Islet of Langerhans (tissue), 1 donor: ENCODE measurements at regions not wholly inside any gene's neighbourhood (a gene's known extent, or its start where the extent isn't known, plus 50 kb on each side); places are given as distances from the start of the nearest gene placed in this dataset.

Experiments
- FAIRE-seq: peaks from one replicate; lab custom pipeline; 2011; peaks lifted over from hg19 to GRCh38; lab: Jason Lieb, UNC

- FAIRE-seq: no peak
Observed at GRCh38 chr4:147361726-147362125, 119.2 kb upstream of the EDNRA start.

- FAIRE-seq: no peak
Observed at GRCh38 chr4:147362938-147363337, 118.0 kb upstream of the EDNRA start.

- no peak for FAIRE-seq
Observed at GRCh38 chr4:147363514-147363913, 117.4 kb upstream of the EDNRA start.

GRCh38 chr4:147365396-147365795, 115.5 kb upstream of the EDNRA start:
- FAIRE-seq: no peak

GRCh38 chr4:147366164-147366563, 114.7 kb upstream of the EDNRA start:
- FAIRE-seq: no peak

GRCh38 chr4:147367891-147368290, 113.0 kb upstream of the EDNRA start:
- no peak for FAIRE-seq

- FAIRE-seq: no peak
Observed at GRCh38 chr4:147368948-147369347, 111.9 kb upstream of the EDNRA start.

GRCh38 chr4:147370473-147370872, 110.4 kb upstream of the EDNRA start:
- no peak for FAIRE-seq

GRCh38 chr4:147370881-147371280, 110.0 kb upstream of the EDNRA start:
- FAIRE-seq: no peak

- no peak for FAIRE-seq
Observed at GRCh38 chr4:147371661-147372060, 109.2 kb upstream of the EDNRA start.

GRCh38 chr4:147378780-147379179, 102.1 kb upstream of the EDNRA start:
- FAIRE-seq: no peak

- FAIRE-seq: no peak
Observed at GRCh38 chr4:147381749-147382148, 99.1 kb upstream of the EDNRA start.

- FAIRE-seq: no peak
Observed at GRCh38 chr4:147388018-147388417, 92.9 kb upstream of the EDNRA start.

GRCh38 chr4:147396105-147396504, 84.8 kb upstream of the EDNRA start:
- no peak for FAIRE-seq

GRCh38 chr4:147398556-147398955, 82.3 kb upstream of the EDNRA start:
- no peak for FAIRE-seq

GRCh38 chr4:147400721-147401120, 80.2 kb upstream of the EDNRA start:
- FAIRE-seq: no peak

- FAIRE-seq: no peak
Observed at GRCh38 chr4:147401221-147401620, 79.7 kb upstream of the EDNRA start.

- FAIRE-seq: no peak
Observed at GRCh38 chr4:147407261-147408045, 73.4 kb upstream of the EDNRA start.

GRCh38 chr4:147408189-147408588, 72.7 kb upstream of the EDNRA start:
- no peak for FAIRE-seq

- no peak for FAIRE-seq
Observed at GRCh38 chr4:147409350-147409749, 71.5 kb upstream of the EDNRA start.

- FAIRE-seq: no peak
Observed at GRCh38 chr4:147418226-147418625, 62.7 kb upstream of the EDNRA start.

- FAIRE-seq: no peak
Observed at GRCh38 chr4:147421456-147421855, 59.4 kb upstream of the EDNRA start.

GRCh38 chr4:147423229-147423628, 57.7 kb upstream of the EDNRA start:
- no peak for FAIRE-seq

GRCh38 chr4:147425019-147425418, 55.9 kb upstream of the EDNRA start:
- no peak for FAIRE-seq

GRCh38 chr4:147428583-147428982, 52.3 kb upstream of the EDNRA start:
- no peak for FAIRE-seq
